Suppressor macrophage treated with lipopolysaccharide for 4 hours (primary cell): ENCODE measurements at regions not wholly inside any gene's neighbourhood (a gene's known extent, or its start where the extent isn't known, plus 50 kb on each side); places are given as distances from the start of the nearest gene placed in this dataset.
"Not testable (repeated sequence)": the region's sequence is repeated elsewhere in the genome, so short reads cannot be mapped to it uniquely, and the experiment has no call there.

ENCODE experiments used
- DNase-seq: peaks from one replicate; pipeline ENCODE4 v3.0.0-alpha.2; 2020

- no peak for DNase-seq
Measured at GRCh38 chr12:25883026-25883916, 75.2 kb upstream of the RASSF8 start.

- DNase-seq = no peak
Measured at GRCh38 chr12:25884024-25884919, 74.2 kb upstream of the RASSF8 start.

DNA sequence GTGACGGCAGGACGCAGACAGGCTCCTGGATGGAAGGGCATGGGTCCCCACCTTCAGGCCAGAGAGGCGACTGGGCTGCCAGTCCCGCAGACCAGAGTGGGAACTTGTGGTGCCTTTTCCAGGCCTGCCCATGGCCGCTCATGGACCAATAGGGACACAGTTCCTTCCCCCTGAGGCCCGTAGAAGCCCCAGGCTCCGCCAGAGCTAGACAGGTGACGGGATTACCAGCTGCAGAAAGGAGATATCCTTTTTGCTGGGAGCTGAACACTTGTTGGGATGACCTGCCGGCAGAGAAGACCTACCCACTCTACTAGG, 73.6 kb upstream of the RASSF8 start:
- DNase-seq = no peak

DNA sequence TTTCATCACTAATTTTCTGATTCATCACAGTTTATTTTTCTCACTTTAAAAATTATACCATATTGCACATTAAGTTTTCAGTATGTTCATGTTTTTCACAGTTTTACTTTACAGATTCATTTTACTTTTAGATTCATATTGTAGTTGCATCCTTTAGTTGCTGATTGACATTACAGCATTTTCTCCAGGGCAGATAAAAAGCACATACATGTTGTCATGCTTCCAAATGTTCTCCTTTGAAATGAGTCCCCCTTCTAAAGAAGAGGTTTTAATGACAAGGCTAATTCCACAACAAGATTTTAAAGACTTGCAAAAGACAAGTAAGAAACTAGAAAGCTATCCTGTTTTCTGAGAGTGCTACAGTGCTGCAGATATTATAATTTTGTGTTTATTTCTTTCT, 72.1 kb upstream of the RASSF8 start:
- DNase-seq = no peak

DNA sequence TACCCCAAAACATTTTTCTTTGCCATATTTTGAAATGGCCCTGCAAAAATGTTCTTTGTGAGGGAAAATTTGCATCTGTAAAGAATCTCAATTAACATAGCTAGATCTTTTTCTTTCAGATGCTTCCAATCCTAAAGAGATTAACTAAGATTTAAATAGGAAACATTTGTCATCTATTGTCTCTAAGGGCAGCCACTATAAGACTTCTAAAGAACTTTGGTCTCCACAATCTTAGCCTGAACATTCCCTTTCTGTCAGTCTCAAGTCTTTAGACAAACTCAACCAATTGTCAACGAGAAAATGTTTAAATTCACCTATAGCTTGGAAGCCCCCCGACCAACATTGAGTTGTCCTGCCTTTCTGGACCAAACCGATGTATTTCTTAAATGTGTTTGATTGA, 71.1 kb upstream of the RASSF8 start:
- no peak for DNase-seq

DNA sequence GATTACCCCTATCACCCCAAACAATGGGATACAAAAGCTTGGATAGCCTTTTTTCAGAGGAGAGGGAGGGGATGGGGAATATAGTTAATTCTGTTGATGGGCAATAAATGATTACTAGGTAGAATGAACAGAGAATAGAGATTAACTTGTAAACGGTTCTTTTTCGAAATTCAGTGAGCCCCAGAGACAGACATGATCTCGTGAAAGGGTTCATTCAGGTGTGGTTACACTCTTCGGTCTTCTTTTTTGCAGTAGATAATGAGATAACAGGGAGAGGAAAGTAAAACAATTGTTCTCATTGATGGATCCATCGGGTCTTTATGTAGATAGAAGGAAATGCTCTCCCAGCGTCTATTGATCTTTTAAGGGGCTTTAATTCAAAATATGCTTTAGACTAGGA, 69.3 kb upstream of the RASSF8 start:
- no peak for DNase-seq

DNA sequence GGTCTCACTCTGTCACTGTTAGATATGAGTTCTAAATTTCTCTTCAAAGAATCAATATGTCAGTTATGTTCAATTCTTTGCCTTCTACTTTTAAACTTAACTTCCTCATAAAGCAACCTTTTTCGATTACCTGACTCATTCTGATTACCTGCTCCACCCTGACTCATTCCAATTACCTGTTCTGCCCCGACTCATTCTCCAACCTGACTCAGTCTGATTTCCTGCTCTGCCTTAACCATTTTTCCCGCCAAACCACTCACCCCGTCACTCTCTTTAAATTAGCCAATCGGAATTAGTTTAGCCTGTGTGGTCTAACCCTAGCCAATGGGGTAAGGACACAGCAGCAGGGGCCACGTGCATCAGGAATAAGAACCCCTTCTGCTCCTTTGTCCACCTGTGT, 67.4 kb upstream of the RASSF8 start:
- not testable (repeated sequence) for DNase-seq

DNA sequence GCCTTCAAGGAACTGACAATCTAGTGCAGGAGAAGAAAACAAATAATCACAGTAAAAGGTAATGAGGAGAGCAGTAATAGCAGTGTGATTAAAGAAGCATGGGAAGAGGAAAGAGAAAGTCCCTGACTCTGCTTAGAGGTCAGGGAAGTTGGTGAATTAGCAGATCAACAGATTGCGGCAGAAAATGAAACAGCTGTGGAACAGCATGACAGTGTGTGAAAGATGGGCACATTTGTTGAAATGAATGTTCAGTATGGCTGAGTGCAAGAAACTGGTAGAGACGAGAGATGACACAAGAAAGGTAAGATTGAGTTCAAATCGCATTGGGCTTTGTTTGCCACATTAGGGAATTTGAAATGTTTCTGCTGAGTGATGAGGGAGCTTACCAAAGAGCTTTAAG, 63.7 kb upstream of the RASSF8 start:
- peak; percentile 10 for DNase-seq

GRCh38 chr12:25896981-25897380, 61.5 kb upstream of the RASSF8 start:
- DNase-seq = peak; percentile 15

DNA sequence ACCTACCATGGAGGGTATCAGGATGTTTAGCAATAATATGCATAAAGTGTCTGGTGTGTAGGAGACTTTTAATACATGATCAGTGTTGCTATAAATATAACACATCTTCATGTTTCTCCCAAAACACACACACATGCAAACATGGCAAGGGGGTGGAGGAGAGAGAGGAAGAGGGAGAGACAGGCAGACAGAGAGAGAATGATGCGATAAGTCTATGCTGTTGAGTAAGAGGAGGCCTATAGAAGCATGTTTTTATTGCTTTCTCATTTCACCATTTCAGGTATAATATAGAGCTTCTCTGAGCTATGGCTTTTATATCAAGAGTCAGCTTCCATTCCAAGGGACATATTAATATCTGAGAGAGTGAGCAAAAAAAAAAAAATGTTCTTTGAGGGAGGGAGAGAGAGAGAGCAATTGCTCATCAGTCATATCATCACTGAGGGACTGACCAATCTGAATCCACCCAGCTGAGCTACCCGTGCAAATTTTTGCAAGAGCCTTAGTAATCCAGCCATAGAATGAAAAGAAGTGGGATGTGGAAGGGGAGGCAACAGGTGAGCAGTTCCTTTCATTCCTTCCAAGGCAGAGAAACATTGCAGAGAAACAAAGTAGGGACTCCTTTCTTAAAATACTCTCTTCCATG, 54.8 kb upstream of the RASSF8 start:
- no peak for DNase-seq

- no peak for DNase-seq
Measured at GRCh38 chr12:25904442-25904841, 54.0 kb upstream of the RASSF8 start.

- no peak for DNase-seq
Measured at GRCh38 chr12:25906651-25907340, 51.7 kb upstream of the RASSF8 start.
